Esophagus squamous epithelium (tissue), 5 donors: ENCODE measurements at regions not wholly inside any gene's neighbourhood (a gene's known extent, or its start where the extent isn't known, plus 50 kb on each side); places are given as distances from the start of the nearest gene placed in this dataset.
"Not testable (repeated sequence)": the region's sequence is repeated elsewhere in the genome, so short reads cannot be mapped to it uniquely, and the experiment has no call there.

ENCODE experiments used
- DNase-seq: peaks from one replicate; lab custom pipeline; 2025; lab: John Stamatoyannopoulos, UW
- H3K27ac ChIP-seq, 4 donors: fragments of 200-600 bp; sonication (generic); one replicate each; pipeline ENCODE4 v1.5.1; 2016 to 2019; ENCODE audit warnings: mild to moderate bottlenecking in 1 of 4
- H3K27me3 ChIP-seq, 4 donors: fragments of 200-600 bp; sonication (generic); 1 replicate in 3 of 4; 2 replicates in 1 of 4; pipeline versions ENCODE4 v1.5.1 to v1.6.0; 2017 to 2021; ENCODE audit warnings: antibody characterized with exemption in 1 of 4
- H3K36me3 ChIP-seq, 3 donors: fragments of 200-600 bp; sonication (generic); one replicate each; pipeline ENCODE4 v1.5.1; 2016 to 2019
- H3K4me1 ChIP-seq, 3 donors: fragments of 200-600 bp; sonication (generic); one replicate each; pipeline ENCODE4 v1.5.1; 2017 to 2019
- H3K4me3 ChIP-seq, 4 donors: fragments of 200-600 bp; sonication (generic); 1 replicate in 3 of 4; 2 replicates in 1 of 4; pipeline ENCODE4 v1.5.1; 2016 to 2019; ENCODE audit warnings: mild to moderate bottlenecking in 2 of 4, moderate library complexity in 1 of 4
- H3K9me3 ChIP-seq, 3 donors: fragments of 200-600 bp; sonication (generic); one replicate each; pipeline ENCODE4 v1.5.1; 2016 to 2019
- CTCF ChIP-seq, 6 experiments: fragments of 450-650 bp in 4 of 6; fragments of 200-600 bp in 2 of 6; sonication (generic) in 2 of 6; IDR thresholded peaks; one replicate each; pipeline ENCODE4 v1.5.1; 2016 to 2019; ENCODE audit warnings: antibody characterized with exemption in 6 of 6, mild to moderate bottlenecking in 4 of 6, moderate library complexity in 4 of 6
- POLR2A ChIP-seq, 4 donors: fragments of 450-650 bp; IDR thresholded peaks; one replicate each; pipeline ENCODE4 v1.6.1; 2017; ENCODE audit warnings: antibody characterized with exemption in 4 of 4, mild to moderate bottlenecking in 4 of 4, moderate library complexity in 3 of 4
- WGBS, 2 donors: methylation state at CpG; one replicate each; pipeline ENCODE4 v1.1.5; 2018; 5-methylcytosine and 5-hydroxymethylcytosine counted together
- intact Hi-C: fragments of 100-400 bp; cut with DNase I; formaldehyde crosslinking; loops from one replicate; pipeline ENCODE4 v1.15.0; 2022
- donor health status: DM: yes; HTN: yes; CAD: no.

- H3K27me3 ChIP-seq = no peaks in the 10 kb centered on the region
Observed at GRCh38 chr13:71213252-71213821, 653.7 kb downstream of the DACH1 start.

GRCh38 chr13:71210861-71211260 lies 656.1 kb downstream of the DACH1 start:
- no peaks in the 10 kb centered on the region for H3K27me3 ChIP-seq

More at GRCh38 chr13:71213252-71213821, 653.7 kb downstream of the DACH1 start:
- WGBS, 2 donors = 66 to 69% methylated on average over 2 of the region's 2 CpGs
- Histone ChIP-seq H3K9me3 (no peaks in the 10 kb centered on the region), H3K27ac (no peak overlapping the region), H3K36me3 (no peaks in the 10 kb centered on the region), H3K4me3 (no peak overlapping the region), H3K4me1 (no peaks in the 10 kb centered on the region)
- no peak for DNase-seq
- no peak for TF ChIP-seq CTCF (IDR thresholded peaks at IDR 0.05)
- intact Hi-C loops = no loop called here

GRCh38 chr13:71209217-71209616 lies 657.8 kb downstream of the DACH1 start:
- no peak for DNase-seq
- TF ChIP-seq POLR2A (IDR thresholded peaks at IDR 0.05) (no peak), CTCF (IDR thresholded peaks at IDR 0.05) (no peak)
- Histone ChIP-seq H3K27ac (no peak overlapping the region), H3K4me3 (no peak overlapping the region), H3K27me3 (no peaks in the 10 kb centered on the region), H3K9me3 (no peaks in the 10 kb centered on the region), H3K4me1 (no peaks in the 10 kb centered on the region), H3K36me3 (no peaks in the 10 kb centered on the region)
- intact Hi-C loops = no loop called here
- 76 to 90% methylated on average over 2 of the region's 2 CpGs for WGBS, 2 donors

More at GRCh38 chr13:71210861-71211260, 656.1 kb downstream of the DACH1 start:
- intact Hi-C loops = no loop called here
- Histone ChIP-seq H3K36me3 (no peaks in the 10 kb centered on the region), H3K4me1 (no peaks in the 10 kb centered on the region), H3K9me3 (no peaks in the 10 kb centered on the region), H3K4me3 (no peak overlapping the region), H3K27ac (no peak overlapping the region)
- no peak for DNase-seq
- no peak for TF ChIP-seq POLR2A (IDR thresholded peaks at IDR 0.05)
- TF ChIP-seq CTCF (IDR thresholded peaks at IDR 0.05) = no peak

GRCh38 chr13:71184583-71184982 lies 682.4 kb downstream of the DACH1 start:
- H3K4me1 ChIP-seq, intact Hi-C loops, H3K36me3 ChIP-seq, H3K27me3 ChIP-seq, DNase-seq, H3K27ac ChIP-seq, H3K4me3 ChIP-seq: not testable (repeated sequence)
- H3K9me3 ChIP-seq = peaks cover 0 to 17% (median 0%) of the 10 kb centered on the region in 3 donors
- WGBS, 2 donors = 40 to 83% methylated on average over 1 of the region's 7 CpGs

GRCh38 chr13:71183352-71183751 lies 683.7 kb downstream of the DACH1 start:
- 89 to 100% methylated on average over 1 of the region's 1 CpG for WGBS, 2 donors
- DNase-seq, intact Hi-C loops, H3K27ac ChIP-seq, H3K36me3 ChIP-seq, H3K4me3 ChIP-seq, H3K27me3 ChIP-seq, H3K4me1 ChIP-seq: not testable (repeated sequence)
- peaks cover 0 to 17% (median 0%) of the 10 kb centered on the region in 3 donors for H3K9me3 ChIP-seq

- intact Hi-C loops = no loop called here
- Histone ChIP-seq H3K27me3 (no peaks in the 10 kb centered on the region), H3K9me3 (peaks cover 0 to 7% (median 0%) of the 10 kb centered on the region in 3 donors), H3K36me3 (no peaks in the 10 kb centered on the region), H3K4me1 (no peaks in the 10 kb centered on the region), H3K27ac (no peak overlapping the region), H3K4me3 (no peak overlapping the region)
- DNase-seq = no peak
- 85 to 93% methylated on average over 4 of the region's 4 CpGs for WGBS, 2 donors
- TF ChIP-seq POLR2A (IDR thresholded peaks at IDR 0.05) = no peak
- no peak for TF ChIP-seq CTCF (IDR thresholded peaks at IDR 0.05)
Observed at GRCh38 chr13:71171740-71172139, 695.3 kb downstream of the DACH1 start.
